ENCODE measurements at regions not wholly inside any gene's neighbourhood (a gene's known extent, or its start where the extent isn't known, plus 50 kb on each side); places are given as distances from the start of the nearest gene placed in this dataset.

DNA sequence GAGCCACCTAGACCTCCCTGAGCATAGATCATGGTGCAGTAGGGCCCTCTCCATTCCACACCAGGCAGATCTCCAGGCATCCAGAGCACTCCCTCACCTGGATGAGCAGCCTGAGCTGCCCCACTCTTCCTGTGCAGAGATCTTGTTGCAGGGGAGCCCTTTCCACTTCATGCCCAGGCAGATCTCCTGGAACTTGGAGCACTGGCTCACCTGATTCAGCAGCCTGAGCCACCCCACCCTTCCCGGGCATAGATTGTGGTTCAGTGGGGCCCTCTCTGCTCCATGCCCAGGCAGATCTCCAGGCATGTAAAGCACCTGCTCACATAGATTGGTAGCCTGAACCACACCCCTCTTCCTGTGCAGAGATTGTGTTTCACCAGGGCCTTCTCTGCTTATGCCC is 78.0 kb downstream of the SEC16B start:
- TF ChIP-seq, protein P1, sequence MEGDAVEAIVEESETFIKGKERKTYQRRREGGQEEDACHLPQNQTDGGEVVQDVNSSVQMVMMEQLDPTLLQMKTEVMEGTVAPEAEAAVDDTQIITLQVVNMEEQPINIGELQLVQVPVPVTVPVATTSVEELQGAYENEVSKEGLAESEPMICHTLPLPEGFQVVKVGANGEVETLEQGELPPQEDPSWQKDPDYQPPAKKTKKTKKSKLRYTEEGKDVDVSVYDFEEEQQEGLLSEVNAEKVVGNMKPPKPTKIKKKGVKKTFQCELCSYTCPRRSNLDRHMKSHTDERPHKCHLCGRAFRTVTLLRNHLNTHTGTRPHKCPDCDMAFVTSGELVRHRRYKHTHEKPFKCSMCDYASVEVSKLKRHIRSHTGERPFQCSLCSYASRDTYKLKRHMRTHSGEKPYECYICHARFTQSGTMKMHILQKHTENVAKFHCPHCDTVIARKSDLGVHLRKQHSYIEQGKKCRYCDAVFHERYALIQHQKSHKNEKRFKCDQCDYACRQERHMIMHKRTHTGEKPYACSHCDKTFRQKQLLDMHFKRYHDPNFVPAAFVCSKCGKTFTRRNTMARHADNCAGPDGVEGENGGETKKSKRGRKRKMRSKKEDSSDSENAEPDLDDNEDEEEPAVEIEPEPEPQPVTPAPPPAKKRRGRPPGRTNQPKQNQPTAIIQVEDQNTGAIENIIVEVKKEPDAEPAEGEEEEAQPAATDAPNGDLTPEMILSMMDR (IDR thresholded peaks at IDR 0.05), result no peak
- ATAC-seq (no peak), DNase-seq (no peak)
- Histone ChIP-seq H3K9me3 (peaks cover 16% of the 10 kb centered on the region), H3K4me1 (ENCODE audit: low read depth) (no peaks in the 10 kb centered on the region), H3K36me3 (ENCODE audit: low read depth) (no peaks in the 10 kb centered on the region), H3K4me3 (no peak overlapping the region)
- intact Hi-C loops (cut with DNase I, micrococcal nuclease), result no loop called here

DNA sequence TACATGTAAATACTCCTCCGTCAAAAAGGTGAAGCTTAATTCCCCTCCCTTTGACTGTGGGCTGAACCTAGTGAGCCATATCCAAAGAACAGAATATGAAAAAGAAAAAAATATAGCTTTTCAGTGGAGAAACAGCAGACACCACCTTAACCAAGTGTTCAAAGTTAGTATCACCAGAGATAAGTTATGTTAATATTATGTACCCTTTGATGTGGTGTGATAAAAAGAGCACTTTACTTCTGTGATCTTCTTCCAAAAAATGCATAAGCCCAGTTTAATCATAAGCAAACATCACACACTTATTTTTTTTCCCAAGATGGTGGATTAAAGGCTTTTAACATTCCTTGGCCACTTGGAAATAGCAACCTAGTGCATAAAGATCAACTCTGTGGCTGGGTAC is 79.4 kb downstream of the SEC16B start:
- intact Hi-C loops (cut with DNase I, micrococcal nuclease), result no loop called here
- TF ChIP-seq, protein P1 (IDR thresholded peaks at IDR 0.05), result no peak
- DNase-seq (no peak), ATAC-seq (no peak)
- Histone ChIP-seq H3K9me3 (peaks cover 16% of the 10 kb centered on the region), H3K4me3 (no peak overlapping the region), H3K4me1 (ENCODE audit: low read depth) (no peaks in the 10 kb centered on the region), H3K36me3 (ENCODE audit: low read depth) (no peaks in the 10 kb centered on the region)

DNA sequence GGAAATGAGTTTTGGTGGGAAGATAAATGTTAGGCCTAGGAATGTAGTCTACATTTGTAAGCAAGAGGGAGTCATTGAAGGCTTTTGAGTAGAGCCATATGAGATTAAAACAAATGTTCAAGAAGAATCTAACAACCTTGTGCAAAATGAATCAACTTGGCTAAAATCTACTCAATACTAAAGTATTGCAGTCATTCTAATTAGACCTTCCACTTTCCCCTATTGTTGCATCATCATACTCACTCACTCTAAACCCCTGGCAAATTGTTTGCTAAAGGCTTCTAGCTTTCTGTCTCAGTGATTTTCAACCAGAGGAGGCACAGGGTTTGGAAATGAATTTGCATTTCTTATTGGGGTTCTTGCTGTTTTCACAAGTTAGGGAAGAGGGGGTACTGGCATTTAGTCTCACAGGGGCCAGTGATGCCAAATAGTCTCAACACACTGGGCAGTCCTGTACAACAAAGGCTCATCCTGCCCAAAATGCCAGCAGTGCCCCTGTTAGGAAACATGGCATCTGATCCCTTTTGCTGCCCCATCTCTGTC is 85.3 kb downstream of the SEC16B start:
- TF ChIP-seq, protein P1 (IDR thresholded peaks at IDR 0.05), result no peak
- Histone ChIP-seq H3K4me1 (ENCODE audit: low read depth) (no peaks in the 10 kb centered on the region), H3K4me3 (no peak overlapping the region), H3K9me3 (no peaks in the 10 kb centered on the region), H3K36me3 (ENCODE audit: low read depth) (no peaks in the 10 kb centered on the region)
- no peak for DNase-seq
- intact Hi-C loops (cut with DNase I, micrococcal nuclease), result no loop called here
- ATAC-seq, result no peak

DNA sequence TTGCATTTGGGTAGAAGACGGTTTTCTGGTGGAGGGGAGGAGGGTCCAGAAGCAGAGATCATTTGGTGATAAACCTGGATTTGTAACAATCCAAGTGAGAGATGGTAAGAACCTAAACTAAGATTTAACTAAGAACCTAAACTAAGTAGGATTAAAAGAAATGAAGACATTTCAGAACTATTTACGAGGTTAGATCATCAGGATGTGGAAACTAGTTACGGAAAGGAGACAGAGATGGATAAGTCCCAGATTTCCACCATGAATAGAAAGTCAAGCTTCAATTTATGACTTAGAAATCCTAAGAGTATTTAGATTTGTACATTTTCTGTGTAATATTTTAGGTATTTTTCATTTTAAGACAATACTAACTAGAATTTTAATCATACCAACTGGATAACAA is 86.3 kb downstream of the SEC16B start:
- no peaks in the 10 kb centered on the region for H3K36me3 ChIP-seq (ENCODE audit: low read depth)
- TF ChIP-seq, protein P1 (IDR thresholded peaks at IDR 0.05), result no peak
- ATAC-seq, result no peak
- no peak overlapping the region for H3K4me3 ChIP-seq
- intact Hi-C loops (cut with DNase I, micrococcal nuclease), result no loop called here
- H3K9me3 ChIP-seq, result no peaks in the 10 kb centered on the region
- H3K4me1 ChIP-seq (ENCODE audit: low read depth), result no peaks in the 10 kb centered on the region
- DNase-seq, result no peak

GRCh38 chr1:177880339-177880891 is 89.4 kb downstream of the SEC16B start:
- Histone ChIP-seq H3K4me1 (ENCODE audit: low read depth) (no peaks in the 10 kb centered on the region), H3K36me3 (ENCODE audit: low read depth) (no peaks in the 10 kb centered on the region), H3K9me3 (no peaks in the 10 kb centered on the region), H3K4me3 (no peak overlapping the region)
- DNase-seq (no peak), ATAC-seq (no peak)
- intact Hi-C loops (cut with DNase I, micrococcal nuclease), result no loop called here
- TF ChIP-seq, protein P1 (IDR thresholded peaks at IDR 0.05), result no peak

- Histone ChIP-seq H3K9me3 (no peaks in the 10 kb centered on the region), H3K36me3 (ENCODE audit: low read depth) (no peaks in the 10 kb centered on the region), H3K4me3 (no peak overlapping the region), H3K4me1 (ENCODE audit: low read depth) (no peaks in the 10 kb centered on the region)
- ATAC-seq (no peak), DNase-seq (no peak)
- TF ChIP-seq, protein P1 (IDR thresholded peaks at IDR 0.05), result no peak
- intact Hi-C loops (cut with DNase I, micrococcal nuclease), result no loop called here
These were observed 92.8 kb downstream of the SEC16B start for GRCh38 chr1:177877086-177877485.
